NCI-H1417 treated with DMSO at 0.1 percent for 48 hours (cell line): ENCODE measurements at regions not wholly inside any gene's neighbourhood (a gene's known extent, or its start where the extent isn't known, plus 50 kb on each side); places are given as distances from the start of the nearest gene placed in this dataset.
"Not testable (repeated sequence)": the region's sequence is repeated elsewhere in the genome, so short reads cannot be mapped to it uniquely, and the experiment has no call there.

Source experiments
- DNase-seq: peaks from one replicate; lab custom pipeline; 2025; lab: John Stamatoyannopoulos, UW

DNA sequence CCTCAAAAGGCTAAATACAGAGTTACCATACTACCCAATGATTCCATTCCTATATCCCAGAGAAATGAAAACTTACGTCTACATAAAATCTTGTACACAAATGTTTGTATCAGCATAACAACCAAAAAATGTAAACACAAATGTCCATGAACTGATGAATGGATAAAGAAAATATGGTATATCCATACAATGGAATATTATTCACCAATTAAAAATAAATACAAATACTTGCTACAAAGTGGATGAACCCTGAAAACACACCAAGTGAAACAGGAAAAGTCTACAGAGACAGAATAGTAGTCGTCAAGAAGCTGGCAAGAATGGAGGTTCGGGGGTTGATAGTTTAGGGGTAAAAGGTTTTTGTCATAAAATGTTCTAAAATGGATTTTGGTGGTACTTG is 54.0 kb upstream of the ANKRD28 start:
- no peak for DNase-seq

DNA sequence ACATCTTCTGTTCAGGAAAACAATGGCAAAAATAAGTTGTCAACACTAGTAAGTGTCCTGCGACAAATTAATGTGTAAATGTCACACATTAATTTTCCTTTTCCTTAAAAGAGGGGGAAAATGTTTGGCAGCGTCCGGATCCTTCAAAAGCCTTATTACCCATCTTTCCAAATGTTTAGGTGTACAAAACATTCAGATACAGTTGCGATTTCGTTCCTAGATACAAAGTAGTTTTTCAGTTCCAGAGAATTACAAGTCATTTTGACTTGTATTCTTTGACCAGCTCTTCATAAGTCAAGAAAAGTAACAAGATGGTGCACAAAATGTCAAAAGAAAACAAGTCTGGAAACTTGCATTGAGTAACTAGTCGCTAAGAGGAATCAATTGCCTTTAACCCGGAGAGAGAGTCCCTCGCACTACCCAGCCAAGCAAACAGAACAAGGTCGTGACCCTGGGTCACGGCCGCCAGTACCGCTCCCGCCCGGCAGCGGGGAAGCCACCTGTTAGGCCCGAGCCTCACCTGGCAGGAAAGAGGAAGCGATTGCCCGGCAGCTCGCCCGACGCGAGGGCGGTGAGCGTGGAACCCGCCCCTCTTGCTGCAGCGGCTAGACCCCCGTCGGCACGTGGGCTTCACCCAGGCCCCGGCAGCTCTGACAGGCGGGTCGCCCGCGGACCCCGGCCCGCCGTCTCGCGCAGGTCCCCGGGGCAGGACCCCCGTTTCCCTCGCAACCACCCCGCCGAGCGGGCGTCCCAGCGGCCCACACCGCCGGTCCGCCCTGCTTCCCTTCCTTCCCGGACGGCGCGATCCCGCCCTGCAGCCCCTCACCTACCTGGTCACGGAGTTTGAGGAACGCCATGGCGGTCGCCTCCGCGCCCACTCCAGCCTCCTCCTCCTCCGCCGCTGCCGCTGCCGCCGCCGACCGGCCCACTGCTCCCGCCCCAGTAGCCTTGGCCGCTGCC is 61.0 kb upstream of the ANKRD28 start:
- DNase-seq, result no peak

DNA sequence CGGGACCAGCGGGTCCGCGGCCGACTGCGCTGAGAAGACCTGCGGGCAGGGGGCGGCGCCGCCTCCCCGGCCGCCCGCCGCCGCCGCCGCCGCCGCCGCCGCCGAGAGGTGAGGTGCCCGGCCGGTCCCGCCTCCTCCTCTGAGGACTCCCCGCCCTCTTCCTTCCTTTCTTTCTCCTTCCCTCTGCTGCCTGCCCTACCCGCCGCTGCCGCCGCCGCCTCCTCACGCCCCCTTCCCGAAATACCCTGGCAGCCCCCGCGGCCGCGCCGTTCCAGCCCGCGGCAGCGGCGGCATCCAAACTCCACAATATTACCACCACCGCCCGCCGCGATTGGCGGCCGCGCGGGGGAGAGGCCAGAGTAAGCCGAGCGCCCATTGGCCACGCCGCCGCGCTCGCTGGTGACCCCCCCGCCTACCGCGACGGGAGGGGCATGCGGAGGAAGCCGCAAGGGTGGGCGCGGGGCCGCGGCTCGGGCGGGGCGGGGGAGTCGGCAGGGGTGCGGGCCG is 61.8 kb upstream of the ANKRD28 start:
- peak; percentile 33 for DNase-seq

- peak; percentile 27 for DNase-seq
Observed at GRCh38 chr3:15860014-15860934, 62.5 kb upstream of the ANKRD28 start.

GRCh38 chr3:15861163-15861562 is 63.4 kb upstream of the ANKRD28 start:
- DNase-seq, result no peak

GRCh38 chr3:15872807-15873206 is 75.0 kb upstream of the ANKRD28 start:
- DNase-seq, result no peak

GRCh38 chr3:15873415-15873814 is 75.6 kb upstream of the ANKRD28 start:
- DNase-seq, result no peak

DNA sequence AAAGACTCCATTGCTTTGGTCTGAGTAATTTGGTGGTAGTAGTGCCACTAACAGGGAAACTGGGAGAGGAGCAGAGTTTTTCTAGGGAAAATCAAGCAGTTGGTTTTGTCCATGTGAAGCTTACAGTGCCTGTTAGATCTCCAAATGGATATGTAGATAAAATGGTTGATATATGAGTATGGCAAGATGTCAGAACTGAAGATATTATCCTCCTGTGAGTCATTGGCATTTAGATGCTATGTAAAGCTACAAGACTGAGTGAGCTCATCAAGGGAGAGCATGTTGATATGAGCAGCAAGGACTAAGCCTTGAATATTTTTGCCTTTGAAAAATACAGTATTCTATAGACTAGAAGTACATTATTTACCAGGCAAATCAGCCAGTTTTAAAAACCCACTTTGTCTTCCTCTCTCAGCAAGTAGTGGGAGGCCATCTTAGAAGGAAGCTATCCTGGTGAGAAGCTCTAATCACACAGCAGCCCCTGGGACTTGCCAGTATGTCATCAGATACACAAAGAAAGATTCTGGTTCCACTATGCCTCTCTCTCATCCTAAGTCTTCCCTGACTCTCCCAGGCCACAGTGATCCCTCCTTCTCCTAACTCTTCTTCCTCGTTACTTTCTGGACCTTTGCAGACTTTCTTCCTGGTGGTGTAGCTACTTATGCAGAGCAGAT is 77.4 kb upstream of the ANKRD28 start:
- no peak for DNase-seq

DNA sequence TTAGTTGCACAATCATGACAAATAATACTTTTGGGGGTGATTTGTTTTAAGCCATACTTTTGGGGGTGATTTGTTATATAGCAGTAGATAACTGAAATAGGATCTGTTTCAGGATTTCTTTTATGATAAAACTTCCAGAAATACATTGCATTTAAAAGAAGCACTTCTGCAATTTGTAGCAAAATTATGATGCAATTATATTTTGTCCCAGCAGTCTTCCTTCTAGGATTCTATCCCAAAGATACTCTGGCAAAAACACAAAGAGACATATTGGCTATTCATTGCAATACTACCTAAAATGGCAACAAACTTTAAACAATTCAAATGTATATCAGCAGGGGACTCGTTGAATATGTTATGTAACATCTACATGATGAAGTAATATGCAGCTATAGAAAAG is 78.9 kb upstream of the ANKRD28 start:
- no peak for DNase-seq

DNA sequence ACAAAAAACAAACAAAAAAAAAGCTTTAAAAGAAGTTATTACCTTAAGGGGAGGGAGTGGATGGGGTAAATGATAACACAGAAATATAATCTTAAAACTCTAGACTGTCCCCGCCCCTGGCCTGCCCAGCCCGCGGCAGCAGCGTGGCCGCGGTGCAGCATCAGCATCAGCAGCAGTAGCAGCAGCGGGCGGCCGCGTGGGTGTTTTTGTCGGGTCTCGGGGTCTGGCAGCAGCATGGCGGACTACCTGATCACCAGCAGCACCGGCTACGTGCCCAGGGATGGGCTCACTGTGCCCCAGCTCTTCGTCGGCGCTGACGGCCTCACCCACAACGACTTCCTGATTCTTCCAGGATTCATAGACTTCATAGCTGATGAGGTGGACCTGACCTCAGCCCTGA is 80.0 kb upstream of the ANKRD28 start:
- DNase-seq, result no peak

DNA sequence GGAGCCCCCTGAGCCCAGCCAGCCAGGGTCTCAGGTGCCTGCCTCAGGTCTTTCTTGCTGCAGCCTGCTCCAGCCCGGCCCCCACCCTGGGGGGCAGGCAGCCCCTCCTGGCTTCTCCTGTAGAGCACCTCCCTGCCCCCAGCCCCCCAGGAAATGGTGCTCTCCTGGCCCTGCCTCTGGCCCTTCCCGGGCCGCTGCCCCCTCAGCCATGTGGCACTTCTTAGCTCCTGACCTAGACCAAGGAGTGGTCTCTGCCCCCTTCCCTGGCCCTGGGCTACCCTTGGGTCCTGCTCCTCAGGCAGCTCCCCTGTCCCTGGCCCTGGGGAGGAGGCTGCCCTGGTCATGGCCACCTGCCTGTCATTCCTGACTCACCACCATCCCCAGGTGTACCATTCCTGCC is 82.0 kb upstream of the ANKRD28 start:
- not testable (repeated sequence) for DNase-seq

DNA sequence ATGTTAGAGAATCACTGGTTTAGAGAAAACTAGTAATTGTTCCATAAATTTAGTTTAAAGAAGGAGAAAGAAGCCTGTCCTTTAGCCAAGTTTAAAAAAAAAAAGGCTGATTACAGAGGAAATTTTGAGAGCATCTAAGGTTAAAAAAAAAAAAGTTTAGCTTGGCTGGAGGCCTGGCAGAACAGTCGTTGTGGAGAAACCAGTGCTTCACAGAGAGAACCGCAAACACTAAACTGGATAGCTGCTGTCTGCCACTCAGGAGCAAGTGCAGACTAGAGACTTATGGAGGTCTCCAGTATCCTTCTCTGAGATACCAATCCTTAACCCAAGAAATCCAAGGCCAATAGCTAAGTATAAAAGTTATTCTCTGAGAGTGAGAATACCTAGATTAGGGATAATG is 84.8 kb upstream of the ANKRD28 start:
- DNase-seq, result no peak

DNA sequence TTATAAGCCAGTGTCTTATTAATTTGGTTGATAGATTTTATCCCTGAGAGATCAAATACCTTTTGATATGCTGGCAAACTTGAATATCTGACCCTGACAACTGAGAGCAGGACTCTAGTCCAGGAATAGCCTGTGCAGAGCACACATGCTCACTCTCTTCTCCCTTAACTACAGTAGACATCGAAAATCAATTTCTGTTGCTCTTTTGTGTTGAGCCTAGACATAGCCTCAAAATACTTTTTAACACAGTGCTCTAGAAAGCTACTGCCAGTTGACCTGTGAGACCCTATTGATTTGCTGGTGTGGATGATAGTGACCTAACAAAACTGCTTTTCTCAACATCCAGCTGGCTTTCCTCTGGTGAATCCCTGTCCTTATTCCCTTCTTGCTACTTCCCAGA is 86.4 kb upstream of the ANKRD28 start:
- no peak for DNase-seq

- DNase-seq, result no peak
Observed at GRCh38 chr3:15886521-15886920, 88.7 kb upstream of the ANKRD28 start.

DNA sequence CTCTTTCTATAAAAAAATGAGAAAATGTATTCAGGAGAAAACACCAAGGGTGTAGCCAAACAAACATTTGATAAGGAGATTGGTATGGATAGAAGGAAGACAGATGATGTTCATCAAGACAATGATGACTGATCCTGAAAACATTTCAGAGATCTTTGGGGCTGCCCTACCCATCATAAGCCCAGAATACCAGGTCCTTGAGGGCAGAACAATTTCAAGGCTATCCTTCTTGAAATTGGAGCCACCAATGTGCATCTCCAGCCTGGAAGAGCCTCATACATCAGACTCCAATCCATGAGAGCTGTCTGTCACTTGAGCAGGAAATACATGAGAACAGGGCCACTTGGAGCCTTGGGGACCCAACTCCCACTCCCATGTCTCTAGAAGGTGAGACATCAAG is 89.5 kb upstream of the ANKRD28 start:
- DNase-seq, result no peak

DNA sequence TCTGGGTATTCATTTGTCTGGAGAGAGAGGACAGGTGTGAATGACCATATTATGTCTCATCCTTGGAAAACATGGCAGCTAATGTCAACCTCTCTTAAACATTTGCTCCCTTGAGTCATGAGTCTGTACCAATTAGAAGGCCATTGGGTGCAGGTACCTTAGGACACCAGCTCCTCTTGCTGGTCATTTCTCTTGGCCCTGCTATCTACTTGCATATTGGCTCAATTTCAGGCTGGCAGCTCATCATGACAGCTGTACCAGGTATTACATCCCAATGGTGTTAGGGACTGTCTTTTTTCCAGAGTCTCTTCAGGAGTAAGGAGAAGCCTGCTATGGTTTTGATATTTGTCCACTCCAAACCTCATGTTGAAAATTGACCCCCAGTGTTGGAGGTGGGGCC is 92.2 kb upstream of the ANKRD28 start:
- no peak for DNase-seq

DNA sequence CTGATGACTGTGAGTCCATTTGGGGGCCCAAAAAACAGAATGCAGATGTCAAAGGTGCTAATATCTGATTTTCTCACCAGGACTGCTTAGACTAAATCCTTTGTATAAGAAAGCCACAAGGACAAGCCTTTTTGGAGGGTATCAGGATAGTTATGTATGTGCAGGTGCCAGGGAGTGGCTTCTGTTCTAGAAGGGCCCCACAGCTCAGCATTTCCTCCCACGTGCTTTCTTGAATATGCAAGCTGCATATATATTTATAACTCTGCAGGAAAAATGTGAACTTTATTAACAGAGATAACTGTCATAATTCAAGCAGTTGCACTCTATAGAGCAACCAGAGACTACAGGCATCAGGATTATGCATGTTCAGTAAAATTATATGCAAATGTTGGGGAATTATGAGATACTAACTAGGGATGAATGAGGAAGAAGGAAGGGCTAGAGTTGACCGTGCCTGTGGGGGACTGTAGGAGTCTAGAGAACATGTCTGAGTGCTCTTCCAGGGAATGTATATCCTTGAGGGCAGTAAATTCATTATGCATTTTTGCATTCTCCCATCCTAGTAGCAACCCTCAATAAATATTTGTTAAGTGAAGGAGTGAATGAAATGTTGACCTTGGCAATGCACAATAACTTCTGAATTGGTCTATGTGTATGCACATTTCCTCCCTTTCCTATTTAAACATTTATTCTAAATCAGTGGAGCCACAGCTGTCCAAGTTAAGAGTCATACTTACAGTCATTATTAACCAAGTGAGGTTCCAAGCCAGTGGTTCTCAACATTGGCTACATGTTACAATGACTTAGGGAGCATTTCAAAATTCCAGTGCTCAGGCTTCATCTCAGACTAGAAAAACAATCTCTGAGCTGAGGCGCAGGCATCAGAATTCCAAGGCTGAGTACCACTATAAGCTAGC is 94.8 kb upstream of the ANKRD28 start:
- DNase-seq, result no peak

- DNase-seq, result no peak
Observed at GRCh38 chr3:15894382-15894781, 96.6 kb upstream of the ANKRD28 start.

DNA sequence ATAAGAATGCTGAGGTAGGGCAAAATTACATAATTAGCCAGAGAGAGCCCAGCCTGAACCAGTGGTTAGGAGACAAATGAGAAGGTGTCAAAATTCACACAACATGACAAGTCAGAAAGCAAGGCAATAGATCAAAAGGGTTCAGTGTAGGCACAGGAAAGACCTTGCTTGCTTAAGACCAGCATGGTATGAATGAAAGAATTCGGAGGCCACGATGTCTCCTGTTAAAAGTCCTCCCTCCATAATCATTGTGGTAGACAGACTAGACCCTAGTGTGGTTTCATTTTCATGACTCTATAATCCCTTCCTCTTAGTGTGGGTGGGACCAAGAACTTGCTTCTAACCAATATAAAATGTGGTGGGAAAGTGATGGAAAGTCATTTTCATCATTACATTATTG is 98.7 kb upstream of the ANKRD28 start:
- no peak for DNase-seq

GRCh38 chr3:15899388-15899787 is 101.6 kb upstream of the ANKRD28 start:
- DNase-seq, result no peak

GRCh38 chr3:15903164-15903563 is 105.4 kb upstream of the ANKRD28 start:
- DNase-seq, result no peak
